Right atrium auricular region (tissue), 2 donors: ENCODE measurements at regions not wholly inside any gene's neighbourhood (a gene's known extent, or its start where the extent isn't known, plus 50 kb on each side); places are given as distances from the start of the nearest gene placed in this dataset.

Experiments
- DNase-seq: peaks from one replicate; pipeline ENCODE4 v3.0.0-alpha.2; 2019; ENCODE audit warnings: low spot score
- H3K27ac ChIP-seq, 2 donors: fragments of 200-600 bp; sonication (generic); 1 replicate in 1 of 2; 2 replicates in 1 of 2; pipeline ENCODE4 v1.5.1; 2016 to 2019
- H3K27me3 ChIP-seq, 2 donors: fragments of 200-600 bp; sonication (generic); one replicate each; pipeline versions ENCODE4 v1.5.1 to v1.6.0; 2017 to 2019
- H3K36me3 ChIP-seq: fragments of 200-600 bp; sonication (generic); one replicate; pipeline ENCODE4 v1.5.1; 2016
- H3K4me1 ChIP-seq, 2 donors: fragments of 200-600 bp; sonication (generic); one replicate each; pipeline versions ENCODE4 v1.5.1 to v1.6.0; 2017 to 2019
- H3K4me3 ChIP-seq, 2 donors: fragments of 200-600 bp; sonication (generic); 1 replicate in 1 of 2; 2 replicates in 1 of 2; pipeline ENCODE4 v1.5.1; 2017 to 2019; ENCODE audit warnings: mild to moderate bottlenecking in 1 of 2, moderate library complexity in 1 of 2
- H3K9me3 ChIP-seq, 2 donors: fragments of 200-600 bp; sonication (generic); one replicate each; pipeline ENCODE4 v1.5.1; 2019
- TF ChIP-seq, protein P1 (sequence below), 2 donors: fragments of 200-600 bp; sonication (generic); IDR thresholded peaks; one replicate each; pipeline ENCODE4 v1.5.1; 2019; ENCODE audit warnings: antibody characterized with exemption in 2 of 2

DNA sequence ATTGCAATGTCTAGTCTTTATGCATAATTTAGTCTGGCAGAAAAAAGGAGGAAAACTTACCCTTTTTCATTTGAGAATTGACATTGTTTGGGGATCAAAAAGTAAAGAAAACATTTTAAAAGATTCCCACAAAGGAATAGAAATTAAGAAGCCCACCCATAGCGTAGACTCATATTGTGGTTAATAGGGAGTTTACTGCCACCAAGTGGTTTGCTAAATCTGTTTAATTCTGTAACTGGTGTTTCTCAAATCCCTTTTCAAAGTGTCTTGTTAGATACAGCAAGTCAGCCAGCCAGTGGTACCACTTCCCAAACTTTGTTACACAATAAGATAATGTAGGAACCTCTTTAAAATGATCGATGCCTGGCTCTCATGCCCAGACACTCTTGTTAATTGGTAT lies 180.3 kb downstream of the IPO8 start:
- H3K27ac ChIP-seq = no peak overlapping the region
- DNase-seq = no peak
- H3K4me1 ChIP-seq = peaks cover 0 to 13% of the 10 kb centered on the region in 2 donors
- no peaks in the 10 kb centered on the region for H3K9me3 ChIP-seq
- no peaks in the 10 kb centered on the region for H3K36me3 ChIP-seq
- H3K4me3 ChIP-seq = no peak overlapping the region
- TF ChIP-seq, protein P1, sequence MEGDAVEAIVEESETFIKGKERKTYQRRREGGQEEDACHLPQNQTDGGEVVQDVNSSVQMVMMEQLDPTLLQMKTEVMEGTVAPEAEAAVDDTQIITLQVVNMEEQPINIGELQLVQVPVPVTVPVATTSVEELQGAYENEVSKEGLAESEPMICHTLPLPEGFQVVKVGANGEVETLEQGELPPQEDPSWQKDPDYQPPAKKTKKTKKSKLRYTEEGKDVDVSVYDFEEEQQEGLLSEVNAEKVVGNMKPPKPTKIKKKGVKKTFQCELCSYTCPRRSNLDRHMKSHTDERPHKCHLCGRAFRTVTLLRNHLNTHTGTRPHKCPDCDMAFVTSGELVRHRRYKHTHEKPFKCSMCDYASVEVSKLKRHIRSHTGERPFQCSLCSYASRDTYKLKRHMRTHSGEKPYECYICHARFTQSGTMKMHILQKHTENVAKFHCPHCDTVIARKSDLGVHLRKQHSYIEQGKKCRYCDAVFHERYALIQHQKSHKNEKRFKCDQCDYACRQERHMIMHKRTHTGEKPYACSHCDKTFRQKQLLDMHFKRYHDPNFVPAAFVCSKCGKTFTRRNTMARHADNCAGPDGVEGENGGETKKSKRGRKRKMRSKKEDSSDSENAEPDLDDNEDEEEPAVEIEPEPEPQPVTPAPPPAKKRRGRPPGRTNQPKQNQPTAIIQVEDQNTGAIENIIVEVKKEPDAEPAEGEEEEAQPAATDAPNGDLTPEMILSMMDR (IDR thresholded peaks at IDR 0.05) = peak; percentile 15 to 59
- no peaks in the 10 kb centered on the region for H3K27me3 ChIP-seq

DNA sequence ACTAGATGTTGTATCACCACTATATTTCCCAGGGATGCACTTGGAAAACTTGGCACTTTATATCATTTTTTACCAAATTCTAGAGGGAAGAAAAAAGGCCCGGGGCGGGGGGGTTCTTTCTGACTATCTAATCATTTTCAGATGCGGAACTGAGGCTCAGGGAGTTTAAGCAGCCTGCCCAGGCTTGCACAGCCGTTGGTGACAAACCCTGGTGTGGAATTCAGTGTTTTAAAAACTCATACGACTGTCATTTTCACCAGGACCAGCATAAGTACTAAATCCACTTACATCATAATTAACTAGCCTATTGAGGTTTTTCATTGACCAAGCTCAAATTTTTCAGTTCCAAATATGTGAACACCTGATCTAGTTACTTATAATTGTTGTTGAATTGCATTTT lies 181.0 kb downstream of the IPO8 start:
- DNase-seq = no peak

DNA sequence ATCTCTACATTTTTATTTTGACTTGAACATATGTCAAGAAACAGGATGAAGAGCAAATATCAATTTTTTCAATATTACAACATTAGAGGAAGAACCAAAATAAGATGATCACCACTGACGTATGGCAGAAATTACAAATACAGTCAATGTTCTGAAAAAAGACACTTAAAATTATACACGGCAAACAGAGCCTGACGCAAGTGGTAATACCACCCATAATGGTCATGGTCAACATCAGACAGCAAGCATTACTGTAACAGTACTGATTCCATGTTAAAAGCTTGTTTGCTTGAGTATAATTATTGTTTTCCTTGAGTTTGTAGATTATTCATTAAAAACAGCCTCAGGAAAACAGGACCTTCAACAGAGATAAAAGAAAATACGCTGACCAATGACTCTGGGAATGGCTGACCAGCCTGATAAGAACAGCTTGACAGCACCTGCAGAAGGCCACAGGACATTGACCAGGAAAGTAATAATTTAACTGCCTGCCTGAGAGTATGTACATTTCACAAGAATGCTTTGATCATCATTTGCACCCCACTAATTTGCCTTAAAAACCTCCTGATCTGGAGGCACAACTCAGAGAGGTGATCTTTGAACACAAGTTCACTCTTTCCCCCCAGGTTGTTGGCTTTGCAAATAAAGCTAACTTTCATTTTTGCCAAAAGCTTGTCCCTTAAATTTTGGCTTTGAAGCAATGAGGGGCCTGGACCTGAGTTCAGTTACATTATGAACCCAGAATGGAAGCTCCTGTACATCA lies 187.3 kb downstream of the IPO8 start:
- Histone ChIP-seq H3K27me3 (no peaks in the 10 kb centered on the region), H3K9me3 (no peaks in the 10 kb centered on the region), H3K36me3 (no peaks in the 10 kb centered on the region), H3K4me3 (no peak overlapping the region), H3K27ac (no peak overlapping the region), H3K4me1 (no peaks in the 10 kb centered on the region)
- TF ChIP-seq, protein P1 (IDR thresholded peaks at IDR 0.05) = no peak
- DNase-seq = no peak

More for the DNA sequence above, 181.0 kb downstream of the IPO8 start:
- TF ChIP-seq, protein P1 (IDR thresholded peaks at IDR 0.05) = no peak
- Histone ChIP-seq H3K9me3 (no peaks in the 10 kb centered on the region), H3K4me1 (peaks cover 0 to 13% of the 10 kb centered on the region in 2 donors), H3K36me3 (no peaks in the 10 kb centered on the region), H3K27me3 (no peaks in the 10 kb centered on the region), H3K4me3 (no peak overlapping the region), H3K27ac (no peak overlapping the region)

DNA sequence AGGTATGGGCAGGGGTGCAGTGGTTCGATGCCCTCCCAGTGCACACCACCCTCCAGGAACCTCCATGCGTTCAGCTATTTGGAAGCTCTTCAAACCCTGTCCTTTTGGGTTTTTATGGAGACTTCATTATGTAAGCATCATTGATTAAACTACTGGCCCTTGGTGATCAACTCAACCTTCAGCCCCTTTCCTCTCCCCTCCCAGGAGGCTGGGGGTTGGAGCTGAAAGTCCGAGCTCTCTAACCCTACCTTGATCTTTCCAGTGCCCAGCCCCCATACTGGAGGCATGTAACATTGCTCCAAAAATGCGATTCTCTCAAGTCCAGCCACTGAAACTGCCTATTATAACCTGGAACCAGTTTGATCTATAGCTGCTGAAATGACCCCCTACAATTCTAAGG lies 188.1 kb downstream of the IPO8 start:
- no peaks in the 10 kb centered on the region for H3K36me3 ChIP-seq
- no peak overlapping the region for H3K27ac ChIP-seq
- TF ChIP-seq, protein P1 (IDR thresholded peaks at IDR 0.05) = no peak
- no peaks in the 10 kb centered on the region for H3K27me3 ChIP-seq
- no peak for DNase-seq
- no peaks in the 10 kb centered on the region for H3K4me1 ChIP-seq
- H3K4me3 ChIP-seq = no peak overlapping the region
- no peaks in the 10 kb centered on the region for H3K9me3 ChIP-seq

DNA sequence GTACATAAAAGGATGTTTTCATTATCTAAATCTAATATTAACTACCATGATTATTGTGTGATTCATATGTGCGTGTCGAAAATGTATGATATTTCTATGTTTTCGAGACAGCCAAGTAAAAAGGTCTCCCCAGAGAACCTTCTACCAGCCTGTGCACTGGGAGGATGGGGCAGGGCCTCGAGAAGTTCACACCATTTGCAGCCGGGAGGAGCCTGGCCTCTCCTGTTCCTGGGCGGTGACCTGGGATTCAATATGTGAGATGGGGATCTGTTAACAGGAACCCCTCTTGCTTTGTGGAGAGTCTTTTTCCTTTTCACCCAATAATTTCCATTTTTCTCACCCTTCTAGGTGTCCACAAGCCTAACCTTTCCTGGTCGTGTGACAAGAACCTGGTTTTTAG lies 189.3 kb downstream of the IPO8 start:
- Histone ChIP-seq H3K4me1 (no peaks in the 10 kb centered on the region), H3K27me3 (no peaks in the 10 kb centered on the region), H3K4me3 (no peak overlapping the region), H3K36me3 (no peaks in the 10 kb centered on the region), H3K27ac (no peak overlapping the region), H3K9me3 (no peaks in the 10 kb centered on the region)
- DNase-seq = no peak
- TF ChIP-seq, protein P1 (IDR thresholded peaks at IDR 0.05) = no peak

DNA sequence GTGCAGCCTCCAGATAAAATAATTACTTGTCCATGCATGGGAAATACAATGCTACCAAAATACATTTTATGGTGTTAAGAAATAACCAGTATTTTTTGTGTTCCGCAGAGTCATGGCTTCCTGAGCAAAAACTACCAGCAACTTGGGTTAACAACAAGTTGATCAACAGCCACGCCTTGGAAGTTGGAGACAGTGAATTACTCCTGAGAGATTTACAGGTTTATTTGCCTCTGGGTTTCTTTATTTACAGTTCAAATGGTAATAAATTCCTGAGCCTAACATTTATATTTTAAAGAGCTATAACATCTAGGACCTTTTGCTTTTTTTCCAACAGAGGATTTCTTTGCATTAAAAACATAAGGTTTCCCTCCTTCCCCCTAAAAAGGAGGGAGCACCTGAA lies 194.0 kb downstream of the IPO8 start:
- no peak for DNase-seq
- Histone ChIP-seq H3K4me1 (no peaks in the 10 kb centered on the region), H3K9me3 (no peaks in the 10 kb centered on the region), H3K27me3 (no peaks in the 10 kb centered on the region), H3K4me3 (no peak overlapping the region), H3K27ac (no peak overlapping the region), H3K36me3 (no peaks in the 10 kb centered on the region)
- TF ChIP-seq, protein P1 (IDR thresholded peaks at IDR 0.05) = no peak
